Peyer's patch (tissue), 4 donors: ENCODE measurements at regions not wholly inside any gene's neighbourhood (a gene's known extent, or its start where the extent isn't known, plus 50 kb on each side); places are given as distances from the start of the nearest gene placed in this dataset.

Experiments used
- CTCF ChIP-seq, 6 experiments: fragments of 450-650 bp in 4 of 6; fragments of 200-600 bp in 2 of 6; sonication (generic) in 1 of 6; IDR thresholded peaks; one replicate each; pipeline ENCODE4 v1.5.1; 2017 to 2019; ENCODE audit warnings: antibody characterized with exemption in 6 of 6, mild to moderate bottlenecking in 3 of 6, moderate library complexity in 1 of 6
- POLR2A ChIP-seq, 2 donors: fragments of 450-650 bp; IDR thresholded peaks; one replicate each; pipeline ENCODE4 v1.5.1; 2017; ENCODE audit warnings: antibody characterized with exemption in 2 of 2, mild to moderate bottlenecking in 2 of 2, moderate library complexity in 2 of 2

GRCh38 chr3:148266341-148266740 lies 431.4 kb upstream of the AGTR1 start:
- TF ChIP-seq CTCF (IDR thresholded peaks at IDR 0.05): no peak
- TF ChIP-seq POLR2A (IDR thresholded peaks at IDR 0.05): no peak
